Peyer's patch (tissue), 4 donors: ENCODE measurements at regions not wholly inside any gene's neighbourhood (a gene's known extent, or its start where the extent isn't known, plus 50 kb on each side); places are given as distances from the start of the nearest gene placed in this dataset.

ENCODE experiments used
- CTCF ChIP-seq, 6 experiments: fragments of 450-650 bp in 4 of 6; fragments of 200-600 bp in 2 of 6; sonication (generic) in 1 of 6; IDR thresholded peaks; one replicate each; pipeline ENCODE4 v1.5.1; 2017 to 2019; ENCODE audit warnings: antibody characterized with exemption in 6 of 6, mild to moderate bottlenecking in 3 of 6, moderate library complexity in 1 of 6
- POLR2A ChIP-seq, 2 donors: fragments of 450-650 bp; IDR thresholded peaks; one replicate each; pipeline ENCODE4 v1.5.1; 2017; ENCODE audit warnings: antibody characterized with exemption in 2 of 2, mild to moderate bottlenecking in 2 of 2, moderate library complexity in 2 of 2

- no peak for TF ChIP-seq CTCF (IDR thresholded peaks at IDR 0.05)
- TF ChIP-seq POLR2A (IDR thresholded peaks at IDR 0.05), result no peak
Observed at GRCh38 chr14:87260460-87260859, 732.5 kb downstream of the GALC start.
